Endothelial cell of umbilical vein (primary cell): ENCODE measurements at regions not wholly inside any gene's neighbourhood (a gene's known extent, or its start where the extent isn't known, plus 50 kb on each side); places are given as distances from the start of the nearest gene placed in this dataset.

Source experiments
- BruUV-seq: library from RNA; stranded (reverse); fragments of 400-500 nt; replicated peaks from 2 replicates; lab custom pipeline; 2021; lab: Mats Ljungman, UMichigan
- CTCF ChIA-PET: fragments of 300-600, 350-600 bp; sonication (Branson Sonifier 250); formaldehyde crosslinking; loops from one replicate; lab custom pipeline; 2021; ENCODE audit warnings: antibody characterized with exemption, inconsistent platforms; lab: Charles Lee
- POLR2A ChIA-PET: fragments of 300-600, 350-600 bp; sonication (Branson Sonifier 250); formaldehyde crosslinking; loops from one replicate; lab custom pipeline; 2021; ENCODE audit warnings: antibody characterized with exemption, inconsistent platforms; lab: Charles Lee
- DNase-seq: peaks from one replicate; pipeline ENCODE4 v3.0.0-alpha.2; 2011; ENCODE audit warnings: low read depth, low spot score
- FAIRE-seq: peaks from 2 replicates; lab custom pipeline; 2011; peaks lifted over from hg19 to GRCh38; lab: Jason Lieb, UNC
- H2AFZ ChIP-seq: 2 replicates; pipeline ENCODE4 v1.6.0; 2012; ENCODE audit warnings: low read depth, low read length, control low read depth, inconsistent platforms
- H3K27ac ChIP-seq: 2 replicates; pipeline ENCODE4 v1.5.1; 2011; ENCODE audit warnings: low read depth, mild to moderate bottlenecking, control low read depth, low read length, moderate library complexity; ENCODE audit not compliant: insufficient read depth
- H3K27me3 ChIP-seq, 2 experiments: 2 replicates each; pipeline versions ENCODE4 v1.6.0 to v1.6.1; 2011; ENCODE audit warnings: low read length in 2 of 2, mixed read lengths in 1 of 2; ENCODE audit not compliant: control insufficient read depth in 2 of 2, insufficient read depth in 2 of 2
- H3K36me3 ChIP-seq, 2 experiments: 2 replicates in 1 of 2; 3 replicates in 1 of 2; pipeline ENCODE4 v1.5.1; 2011; ENCODE audit warnings: low read length in 2 of 2, mild to moderate bottlenecking in 1 of 2, moderate library complexity in 1 of 2; ENCODE audit not compliant: control insufficient read depth in 2 of 2, insufficient read depth in 2 of 2; ENCODE audit errors: extremely low read depth in 1 of 2
- H3K4me1 ChIP-seq: 3 replicates; pipeline ENCODE4 v1.5.1; 2011; ENCODE audit warnings: mild to moderate bottlenecking, low read length; ENCODE audit not compliant: control insufficient read depth, insufficient read depth; ENCODE audit errors: extremely low read depth
- H3K4me2 ChIP-seq: 2 replicates; pipeline ENCODE4 v1.6.1; 2011; ENCODE audit warnings: low read length, control low read depth, mixed read lengths; ENCODE audit not compliant: insufficient read depth
- H3K4me3 ChIP-seq, 3 experiments: fragments of 200-600 bp in 1 of 3; sonication (generic), shearing (Covaris generic) in 1 of 3; replicated peaks in 1 of 3; 2 replicates each; pipeline ENCODE4 v1.5.1; 2011 to 2016; ENCODE audit warnings: control low read depth in 3 of 3, low read length in 3 of 3, mild to moderate bottlenecking in 2 of 3, inconsistent platforms in 1 of 3, low read depth in 1 of 3, moderate library complexity in 1 of 3; ENCODE audit not compliant: insufficient read depth in 1 of 3
- H3K79me2 ChIP-seq: 2 replicates; pipeline ENCODE4 v1.6.0; 2012; ENCODE audit warnings: low read length, inconsistent platforms; ENCODE audit not compliant: control insufficient read depth, insufficient read depth
- H3K9ac ChIP-seq: replicated peaks from 2 replicates; pipeline ENCODE3; 2011; ENCODE audit warnings: low read length, control low read depth; ENCODE audit not compliant: insufficient read depth; ENCODE audit errors: extremely low read depth
- H3K9me1 ChIP-seq: replicated peaks from 3 replicates; pipeline ENCODE4 v1.6.0; 2011; ENCODE audit warnings: mild to moderate bottlenecking, low read length; ENCODE audit not compliant: control insufficient read depth, insufficient read depth; ENCODE audit errors: extremely low read depth
- H3K9me3 ChIP-seq: replicated peaks from 2 replicates; pipeline ENCODE4 v1.5.1; 2012; ENCODE audit warnings: low read length, inconsistent platforms; ENCODE audit not compliant: control insufficient read depth, insufficient read depth
- H4K20me1 ChIP-seq: replicated peaks from 2 replicates; pipeline ENCODE3; 2011; ENCODE audit warnings: mild to moderate bottlenecking, low read length; ENCODE audit not compliant: control insufficient read depth, insufficient read depth; ENCODE audit errors: extremely low read depth
- EZH2 ChIP-seq: IDR thresholded peaks from 2 replicates; pipeline ENCODE4 v1.6.1; 2012; ENCODE audit warnings: borderline replicate concordance, low read depth, mild to moderate bottlenecking, moderate library complexity, low read length, inconsistent platforms; ENCODE audit not compliant: severe bottlenecking
- FOS ChIP-seq: IDR thresholded peaks from 2 replicates; pipeline ENCODE4 v1.6.1; 2011; ENCODE audit warnings: mild to moderate bottlenecking, low read length, moderate library complexity, borderline replicate concordance; ENCODE audit not compliant: insufficient read depth
- JUN ChIP-seq: IDR thresholded peaks from 2 replicates; pipeline ENCODE4 v1.6.1; 2011; ENCODE audit warnings: borderline replicate concordance, low read depth; ENCODE audit not compliant: insufficient read length, insufficient read depth
- MYC ChIP-seq: IDR thresholded peaks from one replicate; pipeline ENCODE4 v1.6.1; 2011; ENCODE audit warnings: mild to moderate bottlenecking, low read depth, low read length
- POLR2A ChIP-seq: IDR thresholded peaks from 2 replicates; pipeline ENCODE4 v1.6.1; 2012; ENCODE audit warnings: low read depth, mild to moderate bottlenecking, control low read depth, low read length
- POLR2AphosphoS5 ChIP-seq: IDR thresholded peaks from 2 replicates; pipeline ENCODE4 v1.6.1; 2012; ENCODE audit warnings: low read depth, mild to moderate bottlenecking, control low read depth, low read length, moderate library complexity; ENCODE audit not compliant: insufficient read depth
- dilution Hi-C: fragments of 300-500 bp; cut with MboI; formaldehyde crosslinking; loops from one replicate; pipeline ENCODE4 v1.15.0; 2019; ENCODE audit warnings: low sequenced_read_pairs; ENCODE audit not compliant: extremely low pct_ligation_motif_present
- intact Hi-C: fragments of 100-400 bp; cut with micrococcal nuclease; formaldehyde crosslinking; loops from one replicate; pipeline ENCODE4 v1.10.0; 2022
- TF ChIP-seq, protein P1 (sequence below), 2 donors: IDR thresholded peaks; 1 replicate in 1 of 2; 2 replicates in 1 of 2; pipeline ENCODE4 v1.5.1; 2011; ENCODE audit warnings: low read length in 2 of 2, mild to moderate bottlenecking in 2 of 2, moderate library complexity in 2 of 2, control low read depth in 1 of 2, inconsistent platforms in 1 of 2, low read depth in 1 of 2; ENCODE audit not compliant: insufficient read depth in 1 of 2; ENCODE audit errors: extremely low read depth in 1 of 2
- TF ChIP-seq, protein P2 (sequence below): IDR thresholded peaks from 2 replicates; pipeline ENCODE4 v1.6.1; 2011; ENCODE audit not compliant: insufficient read depth, insufficient read length

DNA sequence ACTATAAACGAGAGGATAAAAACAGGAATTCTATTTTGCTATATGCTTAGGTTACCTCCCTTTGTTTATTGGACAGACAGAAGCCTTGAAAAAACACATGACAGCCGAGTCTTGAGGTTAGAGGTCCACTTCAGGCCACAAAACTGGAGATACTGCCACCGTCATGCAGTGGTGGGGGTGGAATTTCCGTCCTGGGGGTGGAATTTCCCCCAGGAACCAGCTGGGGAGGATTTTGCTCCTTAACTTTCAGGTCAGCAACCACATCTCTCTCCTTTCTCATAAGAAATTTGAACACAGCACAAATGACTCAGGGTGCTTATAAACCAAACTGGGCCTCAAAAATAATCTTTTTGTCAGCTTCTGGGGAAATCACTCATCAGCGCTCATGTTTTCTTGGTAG lies 545.8 kb upstream of the ADAMTS9 start:
- Histone ChIP-seq H3K27ac (no peak overlapping the region), H3K9me1 (no peaks in the 10 kb centered on the region), H3K79me2 (no peaks in the 10 kb centered on the region), H3K9ac (no peak overlapping the region), H3K4me2 (no peak overlapping the region), H3K4me1 (no peaks in the 10 kb centered on the region), H3K36me3 (no peaks in the 10 kb centered on the region), H3K27me3 (no peaks in the 10 kb centered on the region), H3K9me3 (no peaks in the 10 kb centered on the region), H4K20me1 (no peaks in the 10 kb centered on the region), H3K4me3 (no peak overlapping the region), H2AFZ (no peak overlapping the region)
- TF ChIP-seq EZH2 (no peak), JUN (no peak)
- dilution Hi-C loops = no loop called here
- ChIA-PET POLR2A (no interaction called here), CTCF (interaction anchor here (0.8 to 1.4 kb wide), 2 partner anchors 9 to 11 kb away, joined by 3 to 7 read pairs; no protein-coding TSS in a partner anchor)
- FAIRE-seq (no peak), DNase-seq (no peak)
- intact Hi-C loops = no loop called here
- BruUV-seq = no TSS peak

DNA sequence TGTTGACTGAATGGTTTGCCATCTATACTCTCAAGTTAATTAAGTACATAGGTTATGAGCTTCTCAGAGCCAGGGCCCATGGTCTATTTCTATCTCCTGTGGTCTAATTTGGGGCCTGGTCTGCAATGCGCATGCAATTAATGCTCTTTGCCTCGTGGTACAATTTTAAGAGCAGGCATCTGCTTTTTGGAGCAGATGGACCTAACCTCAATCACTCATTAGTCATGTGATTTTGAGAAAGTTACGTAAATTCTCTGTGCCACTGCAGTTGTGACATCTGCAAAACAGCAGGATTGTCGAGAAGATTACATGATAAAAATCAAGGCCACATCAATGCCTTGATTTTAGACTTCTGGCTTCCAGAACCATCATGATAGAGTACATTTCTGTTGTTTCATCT lies 543.7 kb upstream of the ADAMTS9 start:
- intact Hi-C loops (no loop called here), dilution Hi-C loops (no loop called here)
- TF ChIP-seq, protein P1, sequence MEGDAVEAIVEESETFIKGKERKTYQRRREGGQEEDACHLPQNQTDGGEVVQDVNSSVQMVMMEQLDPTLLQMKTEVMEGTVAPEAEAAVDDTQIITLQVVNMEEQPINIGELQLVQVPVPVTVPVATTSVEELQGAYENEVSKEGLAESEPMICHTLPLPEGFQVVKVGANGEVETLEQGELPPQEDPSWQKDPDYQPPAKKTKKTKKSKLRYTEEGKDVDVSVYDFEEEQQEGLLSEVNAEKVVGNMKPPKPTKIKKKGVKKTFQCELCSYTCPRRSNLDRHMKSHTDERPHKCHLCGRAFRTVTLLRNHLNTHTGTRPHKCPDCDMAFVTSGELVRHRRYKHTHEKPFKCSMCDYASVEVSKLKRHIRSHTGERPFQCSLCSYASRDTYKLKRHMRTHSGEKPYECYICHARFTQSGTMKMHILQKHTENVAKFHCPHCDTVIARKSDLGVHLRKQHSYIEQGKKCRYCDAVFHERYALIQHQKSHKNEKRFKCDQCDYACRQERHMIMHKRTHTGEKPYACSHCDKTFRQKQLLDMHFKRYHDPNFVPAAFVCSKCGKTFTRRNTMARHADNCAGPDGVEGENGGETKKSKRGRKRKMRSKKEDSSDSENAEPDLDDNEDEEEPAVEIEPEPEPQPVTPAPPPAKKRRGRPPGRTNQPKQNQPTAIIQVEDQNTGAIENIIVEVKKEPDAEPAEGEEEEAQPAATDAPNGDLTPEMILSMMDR (IDR thresholded peaks at IDR 0.05; ENCODE audit: extremely low read depth in 1 of 2, insufficient read depth in 1 of 2, low read depth in 1 of 2, low read length in 2 of 2) = no peak
- TF ChIP-seq EZH2 (no peak), FOS (no peak), POLR2A (no peak), MYC (no peak), JUN (no peak), POLR2AphosphoS5 (no peak)
- TF ChIP-seq, protein P2, sequence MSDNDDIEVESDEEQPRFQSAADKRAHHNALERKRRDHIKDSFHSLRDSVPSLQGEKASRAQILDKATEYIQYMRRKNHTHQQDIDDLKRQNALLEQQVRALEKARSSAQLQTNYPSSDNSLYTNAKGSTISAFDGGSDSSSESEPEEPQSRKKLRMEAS = no peak
- Histone ChIP-seq H3K9me1 (no peaks in the 10 kb centered on the region), H3K4me2 (no peak overlapping the region), H4K20me1 (no peaks in the 10 kb centered on the region), H3K9ac (no peak overlapping the region), H3K27me3 (no peaks in the 10 kb centered on the region), H3K36me3 (no peaks in the 10 kb centered on the region), H3K4me3 (no peak overlapping the region), H3K4me1 (no peaks in the 10 kb centered on the region), H3K27ac (no peak overlapping the region), H3K79me2 (no peaks in the 10 kb centered on the region), H2AFZ (no peak overlapping the region), H3K9me3 (no peaks in the 10 kb centered on the region)
- FAIRE-seq (no peak), DNase-seq (no peak)
- CTCF ChIA-PET = interaction anchor here (1.1 to 1.8 kb wide), 4 partner anchors 10 to 698 kb away, joined by 3 to 6 read pairs (median 4); no protein-coding TSS in a partner anchor
- POLR2A ChIA-PET = no interaction called here
- BruUV-seq = no TSS peak
